Endothelial cell of umbilical vein (primary cell): ENCODE measurements at regions not wholly inside any gene's neighbourhood (a gene's known extent, or its start where the extent isn't known, plus 50 kb on each side); places are given as distances from the start of the nearest gene placed in this dataset.

Experiments used
- BruUV-seq: library from RNA; stranded (reverse); fragments of 400-500 nt; replicated peaks from 2 replicates; lab custom pipeline; 2021; lab: Mats Ljungman, UMichigan
- CTCF ChIA-PET: fragments of 300-600, 350-600 bp; sonication (Branson Sonifier 250); formaldehyde crosslinking; loops from one replicate; lab custom pipeline; 2021; ENCODE audit warnings: antibody characterized with exemption, inconsistent platforms; lab: Charles Lee
- POLR2A ChIA-PET: fragments of 300-600, 350-600 bp; sonication (Branson Sonifier 250); formaldehyde crosslinking; loops from one replicate; lab custom pipeline; 2021; ENCODE audit warnings: antibody characterized with exemption, inconsistent platforms; lab: Charles Lee
- DNase-seq: peaks from one replicate; pipeline ENCODE4 v3.0.0-alpha.2; 2011; ENCODE audit warnings: low read depth, low spot score
- FAIRE-seq: peaks from 2 replicates; lab custom pipeline; 2011; peaks lifted over from hg19 to GRCh38; lab: Jason Lieb, UNC
- H2AFZ ChIP-seq: 2 replicates; pipeline ENCODE4 v1.6.0; 2012; ENCODE audit warnings: low read depth, low read length, control low read depth, inconsistent platforms
- H3K27ac ChIP-seq: 2 replicates; pipeline ENCODE4 v1.5.1; 2011; ENCODE audit warnings: low read depth, mild to moderate bottlenecking, control low read depth, low read length, moderate library complexity; ENCODE audit not compliant: insufficient read depth
- H3K27me3 ChIP-seq, 2 experiments: 2 replicates each; pipeline versions ENCODE4 v1.6.0 to v1.6.1; 2011; ENCODE audit warnings: low read length in 2 of 2, mixed read lengths in 1 of 2; ENCODE audit not compliant: control insufficient read depth in 2 of 2, insufficient read depth in 2 of 2
- H3K36me3 ChIP-seq, 2 experiments: 2 replicates in 1 of 2; 3 replicates in 1 of 2; pipeline ENCODE4 v1.5.1; 2011; ENCODE audit warnings: low read length in 2 of 2, mild to moderate bottlenecking in 1 of 2, moderate library complexity in 1 of 2; ENCODE audit not compliant: control insufficient read depth in 2 of 2, insufficient read depth in 2 of 2; ENCODE audit errors: extremely low read depth in 1 of 2
- H3K4me1 ChIP-seq: 3 replicates; pipeline ENCODE4 v1.5.1; 2011; ENCODE audit warnings: mild to moderate bottlenecking, low read length; ENCODE audit not compliant: control insufficient read depth, insufficient read depth; ENCODE audit errors: extremely low read depth
- H3K4me2 ChIP-seq: 2 replicates; pipeline ENCODE4 v1.6.1; 2011; ENCODE audit warnings: low read length, control low read depth, mixed read lengths; ENCODE audit not compliant: insufficient read depth
- H3K4me3 ChIP-seq, 3 experiments: fragments of 200-600 bp in 1 of 3; sonication (generic), shearing (Covaris generic) in 1 of 3; replicated peaks in 1 of 3; 2 replicates each; pipeline ENCODE4 v1.5.1; 2011 to 2016; ENCODE audit warnings: control low read depth in 3 of 3, low read length in 3 of 3, mild to moderate bottlenecking in 2 of 3, inconsistent platforms in 1 of 3, low read depth in 1 of 3, moderate library complexity in 1 of 3; ENCODE audit not compliant: insufficient read depth in 1 of 3
- H3K79me2 ChIP-seq: 2 replicates; pipeline ENCODE4 v1.6.0; 2012; ENCODE audit warnings: low read length, inconsistent platforms; ENCODE audit not compliant: control insufficient read depth, insufficient read depth
- H3K9ac ChIP-seq: replicated peaks from 2 replicates; pipeline ENCODE3; 2011; ENCODE audit warnings: low read length, control low read depth; ENCODE audit not compliant: insufficient read depth; ENCODE audit errors: extremely low read depth
- H3K9me1 ChIP-seq: replicated peaks from 3 replicates; pipeline ENCODE4 v1.6.0; 2011; ENCODE audit warnings: mild to moderate bottlenecking, low read length; ENCODE audit not compliant: control insufficient read depth, insufficient read depth; ENCODE audit errors: extremely low read depth
- H3K9me3 ChIP-seq: replicated peaks from 2 replicates; pipeline ENCODE4 v1.5.1; 2012; ENCODE audit warnings: low read length, inconsistent platforms; ENCODE audit not compliant: control insufficient read depth, insufficient read depth
- H4K20me1 ChIP-seq: replicated peaks from 2 replicates; pipeline ENCODE3; 2011; ENCODE audit warnings: mild to moderate bottlenecking, low read length; ENCODE audit not compliant: control insufficient read depth, insufficient read depth; ENCODE audit errors: extremely low read depth
- EZH2 ChIP-seq: IDR thresholded peaks from 2 replicates; pipeline ENCODE4 v1.6.1; 2012; ENCODE audit warnings: borderline replicate concordance, low read depth, mild to moderate bottlenecking, moderate library complexity, low read length, inconsistent platforms; ENCODE audit not compliant: severe bottlenecking
- FOS ChIP-seq: IDR thresholded peaks from 2 replicates; pipeline ENCODE4 v1.6.1; 2011; ENCODE audit warnings: mild to moderate bottlenecking, low read length, moderate library complexity, borderline replicate concordance; ENCODE audit not compliant: insufficient read depth
- GATA2 ChIP-seq: IDR thresholded peaks from 2 replicates; pipeline ENCODE4 v1.7.0; 2011; ENCODE audit warnings: low read depth, mild to moderate bottlenecking, moderate library complexity, mixed read lengths, low read length; ENCODE audit not compliant: insufficient read length, insufficient read depth
- JUN ChIP-seq: IDR thresholded peaks from 2 replicates; pipeline ENCODE4 v1.6.1; 2011; ENCODE audit warnings: borderline replicate concordance, low read depth; ENCODE audit not compliant: insufficient read length, insufficient read depth
- MAX ChIP-seq: IDR thresholded peaks from 2 replicates; pipeline ENCODE4 v1.6.1; 2011; ENCODE audit not compliant: insufficient read depth, insufficient read length
- MYC ChIP-seq: IDR thresholded peaks from one replicate; pipeline ENCODE4 v1.6.1; 2011; ENCODE audit warnings: mild to moderate bottlenecking, low read depth, low read length
- POLR2A ChIP-seq: IDR thresholded peaks from 2 replicates; pipeline ENCODE4 v1.6.1; 2012; ENCODE audit warnings: low read depth, mild to moderate bottlenecking, control low read depth, low read length
- POLR2AphosphoS5 ChIP-seq: IDR thresholded peaks from 2 replicates; pipeline ENCODE4 v1.6.1; 2012; ENCODE audit warnings: low read depth, mild to moderate bottlenecking, control low read depth, low read length, moderate library complexity; ENCODE audit not compliant: insufficient read depth
- dilution Hi-C: fragments of 300-500 bp; cut with MboI; formaldehyde crosslinking; loops from one replicate; pipeline ENCODE4 v1.15.0; 2019; ENCODE audit warnings: low sequenced_read_pairs; ENCODE audit not compliant: extremely low pct_ligation_motif_present
- intact Hi-C: fragments of 100-400 bp; cut with micrococcal nuclease; formaldehyde crosslinking; loops from one replicate; pipeline ENCODE4 v1.10.0; 2022
- TF ChIP-seq, protein P1 (sequence below), 2 donors: IDR thresholded peaks; 1 replicate in 1 of 2; 2 replicates in 1 of 2; pipeline ENCODE4 v1.5.1; 2011; ENCODE audit warnings: low read length in 2 of 2, mild to moderate bottlenecking in 2 of 2, moderate library complexity in 2 of 2, control low read depth in 1 of 2, inconsistent platforms in 1 of 2, low read depth in 1 of 2; ENCODE audit not compliant: insufficient read depth in 1 of 2; ENCODE audit errors: extremely low read depth in 1 of 2

DNA sequence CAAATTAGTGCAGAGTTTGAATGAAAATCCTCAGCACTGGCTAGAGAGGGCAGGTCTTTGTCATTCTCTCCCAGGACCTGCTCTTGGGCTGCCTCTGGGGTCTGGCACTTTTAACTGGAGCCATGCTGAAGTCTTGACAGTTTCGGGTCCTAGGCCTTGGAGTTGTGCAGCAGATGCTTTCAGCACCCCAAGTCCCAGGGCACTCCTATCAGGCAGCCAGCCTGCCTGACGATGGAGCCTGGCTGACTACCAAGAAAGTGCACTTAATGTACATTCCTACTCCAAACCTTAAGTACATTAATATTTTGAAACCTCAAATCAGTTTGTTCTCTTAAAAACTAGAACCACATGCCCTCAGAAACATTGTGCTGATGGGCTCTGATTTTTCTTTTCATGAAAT lies 69.3 kb upstream of the CXCL14 start:
- FAIRE-seq: no peak
- BruUV-seq: no TSS peak
- DNase-seq: no peak
- ChIA-PET CTCF (no interaction called here), POLR2A (no interaction called here)
- Histone ChIP-seq H3K27me3 (no peaks in the 10 kb centered on the region), H3K4me1 (no peaks in the 10 kb centered on the region), H3K9me3 (no peaks in the 10 kb centered on the region), H3K36me3 (no peaks in the 10 kb centered on the region), H3K4me2 (no peak overlapping the region), H3K9me1 (no peaks in the 10 kb centered on the region), H2AFZ (no peak overlapping the region), H3K4me3 (no peak overlapping the region), H4K20me1 (no peaks in the 10 kb centered on the region), H3K27ac (no peak overlapping the region), H3K79me2 (no peaks in the 10 kb centered on the region), H3K9ac (no peak overlapping the region)
- intact Hi-C loops: no loop called here
- dilution Hi-C loops: no loop called here
- no peak for TF ChIP-seq FOS
- no peak for TF ChIP-seq POLR2A
- TF ChIP-seq JUN: no peak
- TF ChIP-seq, protein P1, sequence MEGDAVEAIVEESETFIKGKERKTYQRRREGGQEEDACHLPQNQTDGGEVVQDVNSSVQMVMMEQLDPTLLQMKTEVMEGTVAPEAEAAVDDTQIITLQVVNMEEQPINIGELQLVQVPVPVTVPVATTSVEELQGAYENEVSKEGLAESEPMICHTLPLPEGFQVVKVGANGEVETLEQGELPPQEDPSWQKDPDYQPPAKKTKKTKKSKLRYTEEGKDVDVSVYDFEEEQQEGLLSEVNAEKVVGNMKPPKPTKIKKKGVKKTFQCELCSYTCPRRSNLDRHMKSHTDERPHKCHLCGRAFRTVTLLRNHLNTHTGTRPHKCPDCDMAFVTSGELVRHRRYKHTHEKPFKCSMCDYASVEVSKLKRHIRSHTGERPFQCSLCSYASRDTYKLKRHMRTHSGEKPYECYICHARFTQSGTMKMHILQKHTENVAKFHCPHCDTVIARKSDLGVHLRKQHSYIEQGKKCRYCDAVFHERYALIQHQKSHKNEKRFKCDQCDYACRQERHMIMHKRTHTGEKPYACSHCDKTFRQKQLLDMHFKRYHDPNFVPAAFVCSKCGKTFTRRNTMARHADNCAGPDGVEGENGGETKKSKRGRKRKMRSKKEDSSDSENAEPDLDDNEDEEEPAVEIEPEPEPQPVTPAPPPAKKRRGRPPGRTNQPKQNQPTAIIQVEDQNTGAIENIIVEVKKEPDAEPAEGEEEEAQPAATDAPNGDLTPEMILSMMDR (IDR thresholded peaks at IDR 0.05; ENCODE audit: extremely low read depth in 1 of 2, insufficient read depth in 1 of 2, low read depth in 1 of 2, low read length in 2 of 2): no peak
- TF ChIP-seq MYC: no peak
- no peak for TF ChIP-seq MAX
- no peak for TF ChIP-seq POLR2AphosphoS5
- TF ChIP-seq GATA2: no peak
- no peak for TF ChIP-seq EZH2
